ENCODE measurements at regions not wholly inside any gene's neighbourhood (a gene's known extent, or its start where the extent isn't known, plus 50 kb on each side); places are given as distances from the start of the nearest gene placed in this dataset.

GRCh38 chr6:138605958-138606357 lies 106.7 kb upstream of the NHSL1 start:
- Histone ChIP-seq H3K36me3 (ENCODE audit: insufficient read depth, low read length) (no peaks in the 10 kb centered on the region), H3K4me3 (ENCODE audit: low read length) (no peak overlapping the region), H3K4me1 (ENCODE audit: insufficient read depth, low read length) (no peaks in the 10 kb centered on the region), H3K27ac (ENCODE audit: low read depth in 1 of 2, low read length in 2 of 2) (no peak overlapping the region), H3K9me3 (ENCODE audit: control insufficient read depth in 1 of 2, insufficient read depth in 1 of 2, low read length in 2 of 2) (no peaks in the 10 kb centered on the region), H3K27me3 (ENCODE audit: control insufficient read depth in 1 of 2, insufficient read depth in 2 of 2, low read length in 2 of 2) (no peaks in the 10 kb centered on the region)
- DNase-seq = no peak
- Mint-ChIP-seq H3K36me3 (ENCODE audit: low read depth) (no peaks in the 10 kb centered on the region), H3K27me3 (peaks cover 22% of the 10 kb centered on the region), H3K4me1 (ENCODE audit: low read depth) (no peaks in the 10 kb centered on the region), H3K27ac (no peak overlapping the region), H3K4me3 (no peak overlapping the region), H3K9me3 (no peaks in the 10 kb centered on the region)
- intact Hi-C loops (cut with DNase I, micrococcal nuclease) = no loop called here
- CTCF ChIA-PET = no interaction called here
- TF ChIP-seq CTCF (IDR thresholded peaks at IDR 0.05) = no peak
- no peak for ATAC-seq (ENCODE audit: poor library complexity)
- POLR2A ChIA-PET = no interaction called here

GRCh38 chr6:138607478-138608433 lies 108.5 kb upstream of the NHSL1 start:
- Mint-ChIP-seq H3K36me3 (ENCODE audit: low read depth) (no peaks in the 10 kb centered on the region), H3K27ac (no peak overlapping the region), H3K4me1 (ENCODE audit: low read depth) (no peaks in the 10 kb centered on the region), H3K9me3 (no peaks in the 10 kb centered on the region), H3K27me3 (peaks cover 22% of the 10 kb centered on the region), H3K4me3 (no peak overlapping the region)
- no peaks in the 10 kb centered on the region for H3K9me3 ChIP-seq (ENCODE audit: control insufficient read depth in 1 of 2, insufficient read depth in 1 of 2, low read length in 2 of 2)
- no peak for TF ChIP-seq CTCF (IDR thresholded peaks at IDR 0.05)
- ChIA-PET CTCF (no interaction called here), POLR2A (no interaction called here)
- H3K4me1 ChIP-seq (ENCODE audit: insufficient read depth, low read length) = no peaks in the 10 kb centered on the region
- H3K27me3 ChIP-seq (ENCODE audit: control insufficient read depth in 1 of 2, insufficient read depth in 2 of 2, low read length in 2 of 2) = no peaks in the 10 kb centered on the region
- DNase-seq (no peak), ATAC-seq (ENCODE audit: poor library complexity) (no peak)
- no peak overlapping the region for H3K4me3 ChIP-seq (ENCODE audit: low read length)
- no peak overlapping the region for H3K27ac ChIP-seq (ENCODE audit: low read depth in 1 of 2, low read length in 2 of 2)
- H3K36me3 ChIP-seq (ENCODE audit: insufficient read depth, low read length) = no peaks in the 10 kb centered on the region
- intact Hi-C loops (cut with DNase I, micrococcal nuclease) = no loop called here

GRCh38 chr6:138608896-138609295 lies 109.6 kb upstream of the NHSL1 start:
- ATAC-seq (ENCODE audit: poor library complexity) = no peak
- Mint-ChIP-seq H3K27ac (no peak overlapping the region), H3K27me3 (peaks cover 22% of the 10 kb centered on the region), H3K36me3 (ENCODE audit: low read depth) (no peaks in the 10 kb centered on the region), H3K4me1 (ENCODE audit: low read depth) (no peaks in the 10 kb centered on the region), H3K9me3 (no peaks in the 10 kb centered on the region), H3K4me3 (no peak overlapping the region)
- CTCF ChIA-PET = no interaction called here
- H3K4me1 ChIP-seq (ENCODE audit: insufficient read depth, low read length) = no peaks in the 10 kb centered on the region
- H3K27me3 ChIP-seq (ENCODE audit: control insufficient read depth in 1 of 2, insufficient read depth in 2 of 2, low read length in 2 of 2) = no peaks in the 10 kb centered on the region
- H3K4me3 ChIP-seq (ENCODE audit: low read length) = no peak overlapping the region
- intact Hi-C loops (cut with DNase I, micrococcal nuclease) = no loop called here
- H3K36me3 ChIP-seq (ENCODE audit: insufficient read depth, low read length) = no peaks in the 10 kb centered on the region
- no peak for DNase-seq
- POLR2A ChIA-PET = no interaction called here
- no peaks in the 10 kb centered on the region for H3K9me3 ChIP-seq (ENCODE audit: control insufficient read depth in 1 of 2, insufficient read depth in 1 of 2, low read length in 2 of 2)
- no peak overlapping the region for H3K27ac ChIP-seq (ENCODE audit: low read depth in 1 of 2, low read length in 2 of 2)
- TF ChIP-seq CTCF (IDR thresholded peaks at IDR 0.05) = no peak

All from CD4-positive, alpha-beta T cell (primary cell).